ENCODE measurements at regions not wholly inside any gene's neighbourhood (a gene's known extent, or its start where the extent isn't known, plus 50 kb on each side); places are given as distances from the start of the nearest gene placed in this dataset.
"Not testable (repeated sequence)": the region's sequence is repeated elsewhere in the genome, so short reads cannot be mapped to it uniquely, and the experiment has no call there.

DNA sequence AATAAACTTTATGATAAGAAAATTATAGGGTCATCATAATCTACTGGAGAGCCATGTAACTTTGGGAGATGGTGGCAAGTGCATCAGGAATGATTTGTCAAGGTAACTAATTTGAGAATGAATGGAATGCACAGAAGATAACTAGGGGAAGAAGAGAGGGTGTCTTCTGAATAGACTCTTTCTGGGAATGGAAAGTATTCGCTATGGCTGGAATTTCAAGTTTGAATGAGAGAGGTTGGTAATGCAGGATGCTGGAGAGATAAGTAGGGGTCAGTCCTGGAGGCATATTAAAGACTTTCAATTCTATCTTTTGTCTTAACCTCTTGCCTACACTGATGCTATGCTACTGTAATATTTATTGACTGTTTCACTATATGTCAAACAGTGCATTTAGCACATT lies 714.2 kb downstream of the CETN3 start:
- Histone ChIP-seq H3K79me2 (ENCODE audit: control insufficient read depth, insufficient read depth, low read length, unreplicated experiment) (no peaks in the 10 kb centered on the region), H3K27ac (ENCODE audit: low read depth, low read length) (no peak overlapping the region), H3K27me3 (ENCODE audit: insufficient read depth, low read length) (no peaks in the 10 kb centered on the region), H3K4me1 (ENCODE audit: control insufficient read depth, insufficient read depth, low read length, unreplicated experiment) (peaks cover 7% of the 10 kb centered on the region), H2AFZ (ENCODE audit: low read length, unreplicated experiment) (no peak overlapping the region), H3K4me3 (ENCODE audit: low read depth, low read length) (no peak overlapping the region), H3K36me3 (ENCODE audit: insufficient read depth, low read length) (no peaks in the 10 kb centered on the region)

DNA sequence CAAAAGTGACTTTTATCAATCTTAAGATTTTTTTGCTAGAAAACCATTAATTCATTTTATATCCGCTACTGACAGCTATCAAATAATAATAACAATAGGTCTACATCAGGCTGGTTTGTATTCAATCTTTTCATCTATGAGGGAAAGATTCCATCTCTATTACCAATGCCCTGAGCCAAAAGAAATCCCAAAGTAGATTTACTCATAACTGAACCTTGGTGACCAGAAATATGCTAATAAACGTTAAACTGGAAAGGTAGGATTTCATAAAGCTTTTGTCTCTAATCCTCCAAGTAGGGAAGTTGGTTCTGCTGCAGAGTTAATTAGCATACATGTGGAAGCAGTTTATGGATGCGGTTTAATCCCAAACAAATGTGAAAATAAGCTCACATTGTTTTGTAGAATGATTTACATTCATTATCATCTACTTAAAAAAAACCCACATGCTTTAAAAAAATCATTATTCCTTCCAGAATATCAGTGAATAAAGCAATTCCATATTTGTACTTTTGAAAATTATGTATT lies 715.5 kb downstream of the CETN3 start:
- Histone ChIP-seq H3K4me1 (ENCODE audit: control insufficient read depth, insufficient read depth, low read length, unreplicated experiment) (peaks cover 7% of the 10 kb centered on the region), H3K27me3 (ENCODE audit: insufficient read depth, low read length) (no peaks in the 10 kb centered on the region), H3K79me2 (ENCODE audit: control insufficient read depth, insufficient read depth, low read length, unreplicated experiment) (no peaks in the 10 kb centered on the region), H3K36me3 (ENCODE audit: insufficient read depth, low read length) (no peaks in the 10 kb centered on the region), H2AFZ (ENCODE audit: low read length, unreplicated experiment) (no peak overlapping the region), H3K4me3 (ENCODE audit: low read depth, low read length) (no peak overlapping the region), H3K27ac (ENCODE audit: low read depth, low read length) (no peak overlapping the region)

DNA sequence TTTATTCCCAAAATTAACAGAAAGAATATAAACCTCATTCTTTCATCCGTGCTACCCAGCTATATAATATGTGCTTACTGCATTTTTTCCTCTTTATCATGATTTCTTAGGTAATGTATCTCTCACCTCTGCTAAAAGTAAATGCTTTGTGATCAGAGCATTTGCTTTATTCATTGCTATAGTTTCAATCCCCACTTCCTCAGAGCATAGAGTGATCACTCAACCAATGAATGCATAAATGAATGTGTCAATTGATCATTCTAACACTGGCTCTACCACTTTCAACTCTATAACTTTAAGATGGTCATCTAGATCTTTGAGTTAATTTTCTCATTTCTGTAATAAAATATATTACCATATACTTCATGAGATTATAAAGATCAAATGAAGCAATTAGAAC lies 719.2 kb downstream of the CETN3 start:
- no peaks in the 10 kb centered on the region for H3K27me3 ChIP-seq (ENCODE audit: insufficient read depth, low read length)
- H3K4me1 ChIP-seq (ENCODE audit: control insufficient read depth, insufficient read depth, low read length, unreplicated experiment), result no peaks in the 10 kb centered on the region
- no peaks in the 10 kb centered on the region for H3K79me2 ChIP-seq (ENCODE audit: control insufficient read depth, insufficient read depth, low read length, unreplicated experiment)
- no peak overlapping the region for H3K27ac ChIP-seq (ENCODE audit: low read depth, low read length)
- H3K36me3 ChIP-seq (ENCODE audit: insufficient read depth, low read length), result no peaks in the 10 kb centered on the region
- H3K4me3 ChIP-seq (ENCODE audit: low read depth, low read length), result no peak overlapping the region
- no peak overlapping the region for H2AFZ ChIP-seq (ENCODE audit: low read length, unreplicated experiment)

DNA sequence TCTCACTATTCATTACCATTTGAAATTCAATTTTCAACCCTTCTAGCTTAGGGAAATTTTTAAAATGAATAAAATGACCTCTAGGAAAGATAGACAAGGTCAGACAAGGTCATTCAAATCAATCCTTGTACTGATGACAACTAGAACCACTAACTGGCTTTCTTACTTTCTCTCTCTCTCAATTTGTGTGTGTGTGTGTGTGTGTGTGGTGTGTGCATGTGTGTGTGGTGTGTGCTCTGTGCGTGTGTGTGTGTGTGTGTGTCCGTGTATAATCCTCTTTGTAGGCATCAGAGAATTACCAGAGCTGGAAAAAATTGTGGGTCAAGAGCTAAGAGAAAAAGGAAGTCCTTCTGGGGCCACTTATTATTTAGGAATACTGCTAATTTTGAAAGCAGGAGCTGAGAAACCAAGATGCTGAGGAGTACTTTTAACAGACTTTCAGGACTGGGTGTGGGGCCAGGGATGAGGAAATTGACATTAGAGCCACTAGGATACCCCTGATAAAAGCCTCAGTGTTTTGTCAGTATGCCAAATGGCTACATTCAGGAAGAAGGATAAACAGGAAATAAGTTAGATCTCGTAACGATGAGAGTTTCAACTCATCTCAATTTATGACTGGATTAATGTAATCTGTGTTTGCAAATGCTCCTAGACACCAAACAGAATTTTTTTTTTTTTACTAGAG lies 723.3 kb downstream of the CETN3 start:
- no peaks in the 10 kb centered on the region for H3K79me2 ChIP-seq (ENCODE audit: control insufficient read depth, insufficient read depth, low read length, unreplicated experiment)

DNA sequence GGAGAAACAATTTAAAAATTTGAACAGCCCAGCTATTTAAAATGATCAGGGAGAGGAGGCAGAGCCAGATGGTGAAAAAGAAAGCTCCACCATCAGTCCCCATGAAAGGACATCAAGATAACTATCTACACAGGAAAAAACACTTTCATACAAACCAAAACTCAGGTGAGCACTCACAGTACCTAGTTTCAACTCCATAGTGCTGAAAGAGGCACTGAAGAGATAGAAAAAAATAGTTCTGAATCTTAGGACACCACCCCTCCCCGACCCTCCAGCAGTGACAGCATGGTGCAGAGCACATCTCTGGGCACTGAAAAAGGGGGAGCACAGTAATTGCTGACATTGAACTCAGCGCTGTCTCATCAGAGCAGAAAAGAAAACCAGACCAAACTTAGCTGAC lies 732.9 kb downstream of the CETN3 start:
- Histone ChIP-seq H2AFZ (ENCODE audit: low read length, unreplicated experiment) (no peak overlapping the region), H3K27me3 (ENCODE audit: insufficient read depth, low read length) (no peaks in the 10 kb centered on the region), H3K79me2 (ENCODE audit: control insufficient read depth, insufficient read depth, low read length, unreplicated experiment) (no peaks in the 10 kb centered on the region), H3K4me3 (ENCODE audit: low read depth, low read length) (no peak overlapping the region), H3K36me3 (ENCODE audit: insufficient read depth, low read length) (no peaks in the 10 kb centered on the region), H3K27ac (ENCODE audit: low read depth, low read length) (no peak overlapping the region), H3K4me1 (ENCODE audit: control insufficient read depth, insufficient read depth, low read length, unreplicated experiment) (no peaks in the 10 kb centered on the region)

More for the DNA sequence above, 723.3 kb downstream of the CETN3 start:
- Histone ChIP-seq H2AFZ (ENCODE audit: low read length, unreplicated experiment) (no peak overlapping the region), H3K4me1 (ENCODE audit: control insufficient read depth, insufficient read depth, low read length, unreplicated experiment) (no peaks in the 10 kb centered on the region), H3K27me3 (ENCODE audit: insufficient read depth, low read length) (no peaks in the 10 kb centered on the region), H3K36me3 (ENCODE audit: insufficient read depth, low read length) (no peaks in the 10 kb centered on the region), H3K4me3 (ENCODE audit: low read depth, low read length) (no peak overlapping the region), H3K27ac (ENCODE audit: low read depth, low read length) (no peak overlapping the region)

DNA sequence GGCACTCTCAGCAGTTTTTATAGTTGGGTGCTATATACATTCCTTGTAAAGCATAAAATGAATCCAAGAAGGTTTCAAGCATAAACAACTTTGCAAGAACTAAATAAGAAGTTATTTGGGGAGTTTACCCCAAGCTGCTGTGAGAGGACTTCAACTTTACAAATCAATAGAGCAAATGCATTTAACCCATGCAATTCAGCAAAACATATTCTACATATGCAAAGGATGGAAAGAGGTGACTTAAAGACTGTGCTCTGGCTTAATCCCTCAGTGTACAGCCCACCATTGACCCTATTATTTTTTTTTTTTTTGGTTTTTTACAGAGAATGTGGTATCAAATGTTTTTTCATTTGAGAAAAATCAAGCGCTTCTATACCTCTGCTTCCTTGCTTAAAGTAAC lies 736.5 kb downstream of the CETN3 start:
- H3K4me1 ChIP-seq (ENCODE audit: control insufficient read depth, insufficient read depth, low read length, unreplicated experiment), result no peaks in the 10 kb centered on the region
- no peak overlapping the region for H2AFZ ChIP-seq (ENCODE audit: low read length, unreplicated experiment)
- H3K79me2 ChIP-seq (ENCODE audit: control insufficient read depth, insufficient read depth, low read length, unreplicated experiment), result no peaks in the 10 kb centered on the region
- no peak overlapping the region for H3K27ac ChIP-seq (ENCODE audit: low read depth, low read length)
- no peak overlapping the region for H3K4me3 ChIP-seq (ENCODE audit: low read depth, low read length)
- no peaks in the 10 kb centered on the region for H3K27me3 ChIP-seq (ENCODE audit: insufficient read depth, low read length)
- H3K36me3 ChIP-seq (ENCODE audit: insufficient read depth, low read length), result no peaks in the 10 kb centered on the region

DNA sequence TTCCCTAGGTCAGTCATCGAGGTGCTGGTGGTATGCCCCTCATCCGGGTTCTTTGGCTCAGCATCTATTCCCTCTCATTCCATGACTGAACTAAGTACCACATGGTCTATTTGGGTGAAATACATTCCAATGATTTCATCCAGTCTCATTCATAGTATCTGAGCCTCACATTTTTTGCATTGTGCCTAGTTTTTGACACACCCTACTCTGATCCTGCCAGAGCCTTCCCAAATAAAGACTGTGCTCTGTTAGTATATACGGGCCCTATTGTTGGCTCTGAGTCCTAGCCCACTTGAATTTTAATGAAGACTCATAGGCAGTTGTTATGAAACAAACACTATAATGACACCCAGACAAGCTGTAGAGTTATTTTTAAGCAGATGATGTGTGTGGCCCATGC lies 740.7 kb downstream of the CETN3 start:
- Histone ChIP-seq H3K36me3 (ENCODE audit: insufficient read depth, low read length) (no peaks in the 10 kb centered on the region), H3K4me3 (ENCODE audit: low read depth, low read length) (no peak overlapping the region), H2AFZ (ENCODE audit: low read length, unreplicated experiment) (no peak overlapping the region), H3K27ac (ENCODE audit: low read depth, low read length) (no peak overlapping the region), H3K27me3 (ENCODE audit: insufficient read depth, low read length) (no peaks in the 10 kb centered on the region), H3K79me2 (ENCODE audit: control insufficient read depth, insufficient read depth, low read length, unreplicated experiment) (no peaks in the 10 kb centered on the region), H3K4me1 (ENCODE audit: control insufficient read depth, insufficient read depth, low read length, unreplicated experiment) (no peaks in the 10 kb centered on the region)

DNA sequence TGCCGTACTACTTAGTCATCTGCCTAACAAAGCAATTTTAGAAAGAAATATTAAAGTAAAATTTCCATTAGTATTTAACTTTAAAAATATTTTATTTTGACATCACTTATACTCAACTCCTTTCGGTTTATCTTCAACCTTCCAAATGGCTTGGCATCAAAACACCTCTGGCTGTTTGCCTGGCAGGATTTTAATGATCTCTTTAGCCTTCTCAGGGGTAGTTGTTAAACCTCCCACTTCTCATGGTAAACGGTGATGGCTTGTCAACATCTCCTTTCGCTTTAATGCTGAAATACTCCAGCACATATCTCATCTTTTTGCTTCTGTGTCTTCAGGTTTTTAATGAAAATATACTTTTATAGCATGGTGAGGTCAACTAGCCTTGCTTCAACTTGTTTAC lies 747.1 kb downstream of the CETN3 start:
- H3K79me2 ChIP-seq (ENCODE audit: control insufficient read depth, insufficient read depth, low read length, unreplicated experiment), result no peaks in the 10 kb centered on the region
- H2AFZ ChIP-seq (ENCODE audit: low read length, unreplicated experiment), result no peak overlapping the region

DNA sequence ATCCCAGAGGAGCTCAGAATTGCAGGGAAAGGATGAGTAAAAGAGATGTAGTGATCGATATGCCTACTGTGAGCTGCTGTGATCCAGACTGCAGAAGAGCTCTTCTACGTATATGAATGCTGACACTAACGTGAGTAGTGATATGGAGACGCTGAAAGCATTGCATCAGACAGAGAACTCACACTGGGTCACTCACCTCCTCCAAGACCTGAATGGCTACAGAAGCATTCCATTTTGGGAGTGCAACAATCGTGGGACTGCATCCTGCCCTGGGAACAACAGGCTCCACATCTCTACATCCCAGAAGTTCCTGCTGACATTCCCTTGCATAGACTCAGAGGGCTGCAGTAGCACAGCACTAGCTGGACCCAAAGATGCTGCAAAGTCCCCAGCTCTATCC lies 755.9 kb upstream of the MEF2C start:
- H3K27me3 ChIP-seq (ENCODE audit: insufficient read depth, low read length), result no peaks in the 10 kb centered on the region
- no peaks in the 10 kb centered on the region for H3K79me2 ChIP-seq (ENCODE audit: control insufficient read depth, insufficient read depth, low read length, unreplicated experiment)
- no peak overlapping the region for H2AFZ ChIP-seq (ENCODE audit: low read length, unreplicated experiment)
- no peak overlapping the region for H3K4me3 ChIP-seq (ENCODE audit: low read depth, low read length)
- no peaks in the 10 kb centered on the region for H3K4me1 ChIP-seq (ENCODE audit: control insufficient read depth, insufficient read depth, low read length, unreplicated experiment)
- H3K36me3 ChIP-seq (ENCODE audit: insufficient read depth, low read length), result no peaks in the 10 kb centered on the region
- H3K27ac ChIP-seq (ENCODE audit: low read depth, low read length), result no peak overlapping the region

More for the DNA sequence above, 747.1 kb downstream of the CETN3 start:
- Histone ChIP-seq H3K27ac (ENCODE audit: low read depth, low read length) (no peak overlapping the region), H3K27me3 (ENCODE audit: insufficient read depth, low read length) (no peaks in the 10 kb centered on the region), H3K36me3 (ENCODE audit: insufficient read depth, low read length) (no peaks in the 10 kb centered on the region), H3K4me3 (ENCODE audit: low read depth, low read length) (no peak overlapping the region), H3K4me1 (ENCODE audit: control insufficient read depth, insufficient read depth, low read length, unreplicated experiment) (no peaks in the 10 kb centered on the region)

DNA sequence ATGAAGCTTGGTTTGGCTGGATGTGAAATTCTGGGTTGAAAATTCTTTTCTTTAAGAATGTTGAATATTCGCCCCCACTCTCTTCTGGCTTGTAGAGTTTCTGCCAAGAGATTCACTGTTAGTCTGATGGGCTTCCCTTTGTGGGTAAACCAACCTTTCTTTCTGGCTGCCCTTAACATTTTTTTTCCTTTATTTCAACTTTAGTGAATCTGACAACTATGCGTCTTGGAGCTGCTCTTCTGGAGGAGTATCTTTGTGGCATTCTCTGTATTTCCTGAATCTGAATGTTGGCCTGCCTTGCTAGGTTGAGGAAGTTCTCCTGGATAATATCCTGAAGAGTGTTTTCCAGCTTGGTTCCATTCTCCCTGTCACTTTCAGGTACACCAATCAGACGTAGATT lies 751.2 kb upstream of the MEF2C start:
- not testable (repeated sequence) for H3K4me3 ChIP-seq (ENCODE audit: low read depth, low read length); H2AFZ ChIP-seq (ENCODE audit: low read length, unreplicated experiment); H3K27me3 ChIP-seq (ENCODE audit: insufficient read depth, low read length); H3K27ac ChIP-seq (ENCODE audit: low read depth, low read length); H3K4me1 ChIP-seq (ENCODE audit: control insufficient read depth, insufficient read depth, low read length, unreplicated experiment); H3K36me3 ChIP-seq (ENCODE audit: insufficient read depth, low read length); H3K79me2 ChIP-seq (ENCODE audit: control insufficient read depth, insufficient read depth, low read length, unreplicated experiment)

DNA sequence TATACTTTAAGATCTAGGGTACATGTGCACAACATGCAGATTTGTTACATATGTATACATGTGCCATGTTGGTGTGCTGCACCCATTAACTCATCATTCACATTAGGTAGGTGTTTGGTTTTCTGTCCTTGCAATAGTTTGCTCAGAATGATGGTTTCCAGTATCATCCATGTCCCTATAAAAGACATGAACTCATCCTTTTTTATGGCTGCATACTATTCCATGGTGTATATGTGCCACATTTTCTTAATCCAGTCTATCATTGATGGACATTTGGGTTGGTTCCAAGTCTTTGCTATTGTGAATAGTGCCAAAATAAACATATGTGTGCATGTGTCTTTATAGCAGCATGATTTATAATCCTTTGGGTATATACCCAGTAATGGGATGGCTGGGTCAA lies 747.1 kb upstream of the MEF2C start:
- H3K27me3 ChIP-seq (ENCODE audit: insufficient read depth, low read length); H3K36me3 ChIP-seq (ENCODE audit: insufficient read depth, low read length); H3K4me3 ChIP-seq (ENCODE audit: low read depth, low read length): not testable (repeated sequence)

More for the DNA sequence above, 747.1 kb upstream of the MEF2C start:
- H3K4me1 ChIP-seq (ENCODE audit: control insufficient read depth, insufficient read depth, low read length, unreplicated experiment); H3K27ac ChIP-seq (ENCODE audit: low read depth, low read length); H2AFZ ChIP-seq (ENCODE audit: low read length, unreplicated experiment); H3K79me2 ChIP-seq (ENCODE audit: control insufficient read depth, insufficient read depth, low read length, unreplicated experiment): not testable (repeated sequence)
